Stomach smooth muscle (tissue), 2 donors: ENCODE measurements at regions not wholly inside any gene's neighbourhood (a gene's known extent, or its start where the extent isn't known, plus 50 kb on each side); places are given as distances from the start of the nearest gene placed in this dataset.

ENCODE experiments used
- H3K27ac ChIP-seq: one replicate; pipeline ENCODE4 v1.7.0; 2013; ENCODE audit warnings: mild to moderate bottlenecking, low read length, inconsistent platforms
- H3K27me3 ChIP-seq, 2 donors: one replicate each; pipeline ENCODE4 v1.7.0; 2013; ENCODE audit warnings: low read length in 2 of 2; ENCODE audit not compliant: insufficient read depth in 2 of 2, control insufficient read depth in 1 of 2
- H3K36me3 ChIP-seq, 2 donors: one replicate each; pipeline ENCODE4 v1.7.0; 2013; ENCODE audit warnings: low read length in 2 of 2; ENCODE audit not compliant: control insufficient read depth in 2 of 2, insufficient read depth in 2 of 2
- H3K4me1 ChIP-seq: one replicate; pipeline ENCODE4 v1.7.0; 2013; ENCODE audit warnings: low read length; ENCODE audit not compliant: control insufficient read depth, insufficient read depth
- H3K4me3 ChIP-seq, 2 donors: one replicate each; pipeline ENCODE4 v1.7.0; 2013; ENCODE audit warnings: low read length in 2 of 2
- H3K9ac ChIP-seq, 2 donors: one replicate each; pipeline ENCODE4 v1.7.0; 2013; ENCODE audit warnings: low read length in 2 of 2, mild to moderate bottlenecking in 1 of 2
- H3K9me3 ChIP-seq, 2 donors: one replicate each; pipeline ENCODE4 v1.7.0; 2013; ENCODE audit warnings: low read length in 2 of 2; ENCODE audit not compliant: control insufficient read depth in 2 of 2
- donor health status: healthy.
- donor health status: Pancreatic carcinoma.

DNA sequence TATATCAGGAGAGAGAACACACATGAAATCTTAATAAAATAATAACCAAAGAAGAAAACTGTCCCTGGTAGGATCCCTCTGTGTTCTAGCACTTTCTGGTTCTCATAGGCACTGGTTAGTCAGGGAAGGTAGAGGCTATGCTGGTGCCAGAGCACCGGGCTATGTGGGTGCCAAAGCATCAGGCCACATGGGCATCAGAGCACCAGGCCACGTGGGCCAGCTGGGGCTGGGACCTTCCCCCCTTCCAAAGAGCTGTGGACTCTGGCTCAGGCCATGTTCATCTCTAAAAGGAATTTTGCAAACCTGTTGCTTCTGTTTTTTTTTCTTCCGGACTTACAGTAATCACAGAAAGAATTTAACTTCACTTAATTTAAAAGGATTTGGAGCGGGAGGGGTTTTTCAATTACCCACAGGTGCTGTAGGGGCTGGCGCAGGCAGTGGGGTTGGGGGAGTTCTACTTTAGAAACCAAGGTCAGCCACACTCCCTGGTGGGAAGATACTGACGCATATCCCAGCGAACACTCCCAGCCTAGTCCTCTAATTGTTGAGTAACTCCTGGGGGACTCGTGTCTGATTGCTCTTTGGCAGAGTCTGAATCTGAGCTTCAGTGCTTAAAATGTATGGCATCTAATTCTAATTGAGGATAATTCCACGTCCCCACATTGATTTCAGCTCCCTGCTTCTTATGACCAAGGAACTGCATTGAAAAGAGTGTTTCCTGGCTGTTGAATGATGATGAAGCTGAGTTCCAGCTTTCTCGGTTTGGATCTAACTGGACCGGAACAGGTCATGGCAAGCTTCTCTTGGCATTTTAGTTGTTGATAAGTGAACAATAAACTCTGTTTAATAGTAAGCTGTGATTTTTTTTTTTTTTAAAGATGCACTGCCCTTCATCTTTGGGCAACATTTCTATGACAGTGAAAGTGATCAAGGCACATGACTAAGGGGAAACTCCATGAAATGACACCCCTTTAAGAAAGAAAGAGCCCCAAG is 110.7 kb upstream of the FZD8 start:
- Histone ChIP-seq H3K9me3 (no peaks in the 10 kb centered on the region), H3K4me3 (no peak overlapping the region), H3K36me3 (no peaks in the 10 kb centered on the region), H3K4me1 (no peaks in the 10 kb centered on the region), H3K9ac (no peak overlapping the region), H3K27ac (no peak overlapping the region), H3K27me3 (no peaks in the 10 kb centered on the region)

DNA sequence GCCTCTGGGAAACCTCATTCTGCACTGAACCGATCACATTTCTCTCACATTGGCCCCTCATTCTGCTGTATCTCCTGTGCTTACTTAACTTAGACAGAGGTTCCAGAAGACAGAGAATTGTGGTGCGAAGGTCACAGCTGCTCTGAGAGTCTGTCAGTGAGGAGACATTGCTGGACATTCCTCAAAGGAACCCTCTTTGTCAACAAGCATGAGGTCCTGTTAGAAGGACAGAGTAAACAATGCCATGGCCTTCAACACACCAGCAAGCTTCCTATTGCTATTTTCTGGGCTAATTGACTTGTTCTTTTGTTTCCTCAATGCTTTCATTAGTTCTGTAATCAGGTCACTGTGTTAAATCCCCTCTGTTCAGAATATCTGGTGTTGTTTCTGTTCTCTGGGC is 109.3 kb upstream of the FZD8 start:
- Histone ChIP-seq H3K27ac (no peak overlapping the region), H3K4me3 (no peak overlapping the region), H3K4me1 (no peaks in the 10 kb centered on the region), H3K27me3 (no peaks in the 10 kb centered on the region), H3K36me3 (no peaks in the 10 kb centered on the region), H3K9me3 (no peaks in the 10 kb centered on the region), H3K9ac (no peak overlapping the region)

DNA sequence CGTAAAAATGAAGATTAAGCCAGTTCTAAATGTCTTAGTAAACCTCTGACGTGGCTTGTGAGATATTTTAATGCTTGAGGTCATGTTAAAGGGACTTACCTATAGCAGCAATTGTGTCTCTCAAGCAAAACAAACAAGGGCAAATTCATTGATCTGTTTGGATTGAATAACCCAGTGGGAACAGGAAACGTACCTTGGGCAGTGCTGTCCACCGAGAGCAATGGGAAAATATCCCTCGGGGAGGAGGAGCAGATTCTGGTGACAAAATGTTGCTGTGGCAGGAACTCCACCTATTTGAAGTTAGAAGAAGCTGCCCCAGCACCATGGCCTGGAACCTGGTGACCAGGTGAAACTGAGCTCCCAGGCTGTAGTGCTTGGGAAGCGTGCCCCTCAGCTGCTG is 107.1 kb upstream of the FZD8 start:
- Histone ChIP-seq H3K4me3 (no peak overlapping the region), H3K27ac (no peak overlapping the region), H3K4me1 (no peaks in the 10 kb centered on the region), H3K9me3 (no peaks in the 10 kb centered on the region), H3K36me3 (no peaks in the 10 kb centered on the region), H3K9ac (no peak overlapping the region), H3K27me3 (no peaks in the 10 kb centered on the region)

DNA sequence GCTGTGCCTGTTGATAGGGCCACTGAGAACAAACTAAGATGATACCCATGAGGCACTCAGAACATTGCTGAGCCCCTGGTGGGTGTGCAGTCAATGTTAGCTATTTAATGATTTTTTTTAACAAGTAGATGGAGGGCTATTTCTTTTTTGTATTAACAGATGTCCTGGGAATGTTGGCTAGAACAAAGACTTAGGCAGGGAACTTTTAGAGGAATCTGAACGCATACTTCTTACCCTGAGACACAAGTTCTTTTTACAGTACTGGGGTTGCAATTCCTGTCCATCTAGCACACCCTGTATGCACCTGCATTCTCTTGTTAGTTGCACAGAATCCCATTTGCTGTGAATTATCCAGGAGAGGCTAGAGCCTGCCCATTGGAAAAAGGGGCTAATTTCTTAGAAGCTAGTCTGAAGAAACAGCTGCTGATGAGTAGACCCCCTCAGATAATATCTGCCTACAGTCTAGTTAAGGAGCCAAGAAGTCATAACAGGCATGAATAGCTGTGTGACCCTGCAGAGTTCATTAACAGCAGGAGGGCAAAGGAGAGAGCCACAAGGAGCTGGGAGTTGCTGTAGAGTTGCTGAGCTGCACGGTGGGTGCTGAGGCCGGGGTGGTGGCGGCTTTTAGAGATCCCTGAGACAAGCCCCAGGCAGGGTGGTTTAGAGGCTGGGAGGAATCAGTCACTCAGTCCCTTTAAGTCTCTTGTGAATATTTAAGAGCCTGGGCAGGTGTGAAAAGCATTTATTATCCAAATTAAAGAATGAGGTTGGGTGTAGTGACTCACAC is 103.7 kb upstream of the FZD8 start:
- H3K9ac ChIP-seq, result no peak overlapping the region
- no peak overlapping the region for H3K27ac ChIP-seq
- no peak overlapping the region for H3K4me3 ChIP-seq
- no peaks in the 10 kb centered on the region for H3K27me3 ChIP-seq
- no peaks in the 10 kb centered on the region for H3K9me3 ChIP-seq
- no peaks in the 10 kb centered on the region for H3K4me1 ChIP-seq
- no peaks in the 10 kb centered on the region for H3K36me3 ChIP-seq

DNA sequence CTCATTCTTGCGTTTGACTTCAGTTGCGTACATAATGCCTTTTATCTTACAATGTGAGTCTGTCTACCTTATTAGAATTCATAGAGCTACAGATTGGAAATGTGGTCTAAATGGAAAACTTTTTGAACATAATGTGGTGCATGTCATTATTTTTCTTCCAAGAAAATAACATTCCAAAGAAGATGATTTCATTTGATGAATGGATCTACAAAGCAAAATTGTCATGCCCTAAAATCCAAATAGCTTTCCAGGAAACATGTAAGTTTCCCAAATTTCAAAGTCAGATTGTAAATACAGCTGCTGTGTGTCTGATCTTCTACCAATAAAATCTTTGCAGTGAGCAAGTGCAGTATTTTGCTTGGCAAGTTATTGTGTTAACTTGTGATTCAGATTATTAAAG is 101.8 kb upstream of the FZD8 start:
- Histone ChIP-seq H3K4me1 (no peaks in the 10 kb centered on the region), H3K27me3 (no peaks in the 10 kb centered on the region), H3K27ac (no peak overlapping the region), H3K36me3 (no peaks in the 10 kb centered on the region), H3K4me3 (no peak overlapping the region), H3K9me3 (no peaks in the 10 kb centered on the region), H3K9ac (no peak overlapping the region)

DNA sequence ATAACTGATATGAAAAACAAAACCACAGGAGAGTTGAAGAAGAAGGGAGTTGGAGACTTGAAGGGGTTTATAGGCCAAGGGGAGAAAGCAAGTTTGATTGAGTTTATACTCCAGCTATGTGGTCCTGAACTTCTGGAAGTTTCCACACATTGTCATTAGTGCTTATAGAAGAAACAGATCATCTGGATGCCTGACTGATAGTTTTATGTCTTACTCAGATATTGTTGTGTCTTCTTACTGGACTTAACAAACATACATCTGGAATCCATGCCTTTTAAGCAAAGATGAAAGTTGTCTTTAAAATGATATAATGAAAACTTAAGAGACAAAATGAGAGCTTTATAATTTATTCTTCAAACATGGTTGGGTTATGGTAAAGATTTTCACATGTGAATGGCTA is 101.3 kb upstream of the FZD8 start:
- H3K9me3 ChIP-seq, result no peaks in the 10 kb centered on the region
- H3K4me1 ChIP-seq, result no peaks in the 10 kb centered on the region
- no peak overlapping the region for H3K9ac ChIP-seq
- H3K4me3 ChIP-seq, result no peak overlapping the region
- H3K27me3 ChIP-seq, result no peaks in the 10 kb centered on the region
- no peak overlapping the region for H3K27ac ChIP-seq
- no peaks in the 10 kb centered on the region for H3K36me3 ChIP-seq

DNA sequence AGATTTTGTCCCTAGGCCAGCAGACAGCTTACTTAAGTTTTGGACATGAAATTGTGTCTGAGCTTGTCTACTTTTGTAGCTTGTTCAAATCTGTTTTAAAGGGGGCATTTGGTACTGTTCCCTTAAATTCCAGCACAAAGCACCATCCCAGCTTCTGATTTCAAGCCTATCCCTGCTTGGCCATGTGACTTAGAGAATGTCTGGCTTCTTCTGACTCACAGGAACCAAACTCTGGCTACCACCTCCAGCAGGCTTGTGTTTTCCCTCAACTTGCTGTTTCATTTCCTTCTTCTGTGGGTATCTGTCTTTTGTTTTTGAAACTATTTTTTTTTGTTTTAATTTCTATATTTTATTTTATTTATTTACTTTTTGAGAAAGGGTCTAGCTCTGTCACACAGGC is 97.9 kb upstream of the FZD8 start:
- Histone ChIP-seq H3K27ac (no peak overlapping the region), H3K36me3 (no peaks in the 10 kb centered on the region), H3K4me3 (no peak overlapping the region), H3K4me1 (no peaks in the 10 kb centered on the region), H3K9me3 (no peaks in the 10 kb centered on the region), H3K27me3 (no peaks in the 10 kb centered on the region), H3K9ac (no peak overlapping the region)

DNA sequence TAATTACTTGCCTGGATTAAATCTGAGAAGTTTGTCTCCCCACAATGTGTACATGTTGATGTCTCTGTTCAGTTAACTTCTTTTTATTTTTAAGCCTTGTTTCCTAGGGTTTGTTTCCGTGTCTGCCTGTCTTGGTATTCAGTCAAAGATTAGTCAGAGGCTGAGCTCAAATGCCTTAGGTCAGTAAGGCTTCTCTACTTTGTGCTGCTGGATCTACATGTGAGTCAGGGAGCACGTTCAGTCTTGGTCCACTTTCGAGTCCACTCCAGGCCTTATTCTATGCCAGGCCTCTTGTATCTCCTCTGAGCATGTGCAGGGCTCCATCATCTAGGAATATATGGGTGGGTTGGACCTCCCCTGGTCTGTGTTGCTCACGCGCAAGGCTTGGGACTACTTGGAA is 93.3 kb upstream of the FZD8 start:
- no peak overlapping the region for H3K4me3 ChIP-seq
- no peak overlapping the region for H3K27ac ChIP-seq
- no peaks in the 10 kb centered on the region for H3K9me3 ChIP-seq
- no peak overlapping the region for H3K9ac ChIP-seq
- H3K36me3 ChIP-seq, result no peaks in the 10 kb centered on the region
- no peaks in the 10 kb centered on the region for H3K4me1 ChIP-seq
- H3K27me3 ChIP-seq, result no peaks in the 10 kb centered on the region

DNA sequence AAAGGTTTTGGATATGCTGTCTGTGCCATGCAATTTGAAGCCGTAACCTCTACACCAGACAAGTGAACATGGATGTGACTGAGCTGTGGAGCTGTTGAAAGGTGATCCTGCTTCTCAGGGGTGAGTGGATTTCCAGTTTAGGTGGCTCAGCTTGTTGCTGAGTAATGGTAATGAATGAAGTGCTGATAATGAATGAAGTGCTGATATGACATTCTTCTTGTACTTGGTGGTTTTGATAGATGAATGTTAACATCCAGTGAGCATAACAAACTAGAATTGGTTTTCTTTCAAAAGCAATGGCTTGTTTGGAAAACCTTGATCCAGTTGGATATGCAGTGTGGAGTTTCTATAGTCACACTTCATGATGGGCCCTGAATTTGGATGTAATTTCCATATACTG is 89.7 kb upstream of the FZD8 start:
- H3K27ac ChIP-seq, result no peak overlapping the region
- H3K27me3 ChIP-seq, result no peaks in the 10 kb centered on the region
- no peaks in the 10 kb centered on the region for H3K4me1 ChIP-seq
- no peaks in the 10 kb centered on the region for H3K9me3 ChIP-seq
- no peak overlapping the region for H3K9ac ChIP-seq
- H3K4me3 ChIP-seq, result no peak overlapping the region
- no peaks in the 10 kb centered on the region for H3K36me3 ChIP-seq

DNA sequence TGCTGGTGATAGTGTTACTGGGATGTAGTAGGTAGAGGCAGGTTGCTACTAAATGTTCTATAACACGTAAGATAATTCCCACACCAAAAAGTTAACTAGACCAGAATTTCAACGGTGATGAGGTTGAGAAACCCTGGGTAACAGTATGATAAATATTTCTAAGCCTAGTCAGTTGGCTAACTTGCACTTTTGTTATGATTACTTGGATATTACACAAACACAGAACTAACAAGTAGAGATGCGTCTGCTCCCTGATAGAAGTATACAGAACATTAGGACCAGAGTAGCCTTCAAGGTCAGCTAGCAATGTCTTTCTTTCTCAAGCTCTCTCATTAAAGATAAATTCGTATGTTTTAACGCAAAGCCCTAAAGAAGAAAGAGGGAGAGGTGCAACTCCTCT is 86.2 kb upstream of the FZD8 start:
- H3K36me3 ChIP-seq, result no peaks in the 10 kb centered on the region

DNA sequence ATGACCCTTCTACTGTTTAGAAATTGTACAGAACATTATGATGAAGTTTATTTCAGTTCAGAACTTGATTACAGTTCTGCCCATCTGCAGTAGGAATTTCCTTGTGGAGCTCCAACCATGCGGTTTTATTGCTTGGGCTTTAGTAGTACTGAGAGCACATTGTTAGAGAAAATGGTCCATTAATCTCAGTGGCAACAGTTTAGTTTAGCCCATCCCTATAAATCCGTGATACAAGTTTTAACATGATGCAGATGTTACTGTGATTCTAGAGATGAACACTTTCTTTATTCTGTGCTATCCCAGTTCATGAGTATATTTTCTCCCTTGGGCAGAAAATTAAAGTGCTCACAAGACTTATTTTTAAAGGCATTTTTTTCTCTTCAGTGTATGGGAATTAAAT is 84.8 kb upstream of the FZD8 start:
- H3K9ac ChIP-seq, result no peak overlapping the region

More for the DNA sequence above, 86.2 kb upstream of the FZD8 start:
- Histone ChIP-seq H3K4me3 (no peak overlapping the region), H3K9ac (no peak overlapping the region), H3K27me3 (no peaks in the 10 kb centered on the region), H3K27ac (no peak overlapping the region), H3K4me1 (no peaks in the 10 kb centered on the region), H3K9me3 (no peaks in the 10 kb centered on the region)

More for the DNA sequence above, 84.8 kb upstream of the FZD8 start:
- no peaks in the 10 kb centered on the region for H3K36me3 ChIP-seq
- H3K4me1 ChIP-seq, result no peaks in the 10 kb centered on the region
- H3K27ac ChIP-seq, result no peak overlapping the region
- H3K27me3 ChIP-seq, result no peaks in the 10 kb centered on the region
- H3K4me3 ChIP-seq, result no peak overlapping the region
- H3K9me3 ChIP-seq, result no peaks in the 10 kb centered on the region
